Erythroblast (primary cell): ENCODE measurements at regions not wholly inside any gene's neighbourhood (a gene's known extent, or its start where the extent isn't known, plus 50 kb on each side); places are given as distances from the start of the nearest gene placed in this dataset.

Experiments used
- GATA1 ChIP-seq: IDR thresholded peaks from 2 replicates; pipeline ENCODE4 v1.6.1; 2011; ENCODE audit warnings: low read depth, mild to moderate bottlenecking, control low read depth, low read length, moderate library complexity
- POLR2A ChIP-seq: IDR thresholded peaks from 2 replicates; pipeline ENCODE4 v1.6.1; 2011; ENCODE audit warnings: mild to moderate bottlenecking, low read length

GRCh38 chr6:92582211-92582610 lies 837.1 kb downstream of the EPHA7 start:
- no peak for TF ChIP-seq POLR2A
- TF ChIP-seq GATA1 = no peak
